T-helper 2 cell treated with Interferon-gamma antibody and Interleukin-4, amounts not matched to agents 5 μg/mL and 100 μg/mL, for 36 hours (primary cell): ENCODE measurements at regions not wholly inside any gene's neighbourhood (a gene's known extent, or its start where the extent isn't known, plus 50 kb on each side); places are given as distances from the start of the nearest gene placed in this dataset.

Source experiments
- DNase-seq: peaks from one replicate; pipeline ENCODE4 v3.0.0; 2021; ENCODE audit warnings: low spot score
- H3K27ac Mint-ChIP-seq: one replicate; pipeline ENCODE4 v1.8.0; 2021; ENCODE audit warnings: mild to moderate bottlenecking, mixed read lengths
- H3K27me3 Mint-ChIP-seq: one replicate; pipeline ENCODE4 v1.8.0; 2021; ENCODE audit warnings: low read depth, mixed read lengths
- H3K36me3 Mint-ChIP-seq: one replicate; pipeline ENCODE4 v1.8.0; 2021; ENCODE audit warnings: low read depth, mixed read lengths
- H3K4me1 Mint-ChIP-seq: one replicate; pipeline ENCODE4 v1.8.0; 2021; ENCODE audit warnings: low read depth, mixed read lengths
- H3K4me3 Mint-ChIP-seq: one replicate; pipeline ENCODE4 v1.8.0; 2022; ENCODE audit warnings: mild to moderate bottlenecking, moderate library complexity, mixed read lengths
- H3K9me3 Mint-ChIP-seq: one replicate; pipeline ENCODE4 v1.8.0; 2021; ENCODE audit warnings: mixed read lengths

GRCh38 chr11:103676413-103676812, 360.0 kb upstream of the DDI1 start:
- DNase-seq: no peak
- H3K4me3 Mint-ChIP-seq: no peak overlapping the region
- H3K27me3 Mint-ChIP-seq: no peaks in the 10 kb centered on the region
- no peak overlapping the region for H3K27ac Mint-ChIP-seq
- no peaks in the 10 kb centered on the region for H3K9me3 Mint-ChIP-seq
- no peaks in the 10 kb centered on the region for H3K36me3 Mint-ChIP-seq
- H3K4me1 Mint-ChIP-seq: no peaks in the 10 kb centered on the region

- DNase-seq: no peak
- H3K36me3 Mint-ChIP-seq: no peaks in the 10 kb centered on the region
- H3K4me1 Mint-ChIP-seq: peaks cover 4% of the 10 kb centered on the region
- H3K9me3 Mint-ChIP-seq: no peaks in the 10 kb centered on the region
- H3K4me3 Mint-ChIP-seq: no peak overlapping the region
- no peaks in the 10 kb centered on the region for H3K27me3 Mint-ChIP-seq
- H3K27ac Mint-ChIP-seq: no peak overlapping the region
These were observed 355.6 kb upstream of the DDI1 start for GRCh38 chr11:103680826-103681225.

GRCh38 chr11:103681855-103682254, 354.6 kb upstream of the DDI1 start:
- no peaks in the 10 kb centered on the region for H3K36me3 Mint-ChIP-seq
- no peaks in the 10 kb centered on the region for H3K9me3 Mint-ChIP-seq
- no peak overlapping the region for H3K27ac Mint-ChIP-seq
- H3K4me3 Mint-ChIP-seq: no peak overlapping the region
- peaks cover 4% of the 10 kb centered on the region for H3K4me1 Mint-ChIP-seq
- DNase-seq: no peak
- H3K27me3 Mint-ChIP-seq: no peaks in the 10 kb centered on the region

- no peak overlapping the region for H3K27ac Mint-ChIP-seq
- H3K36me3 Mint-ChIP-seq: no peaks in the 10 kb centered on the region
- no peaks in the 10 kb centered on the region for H3K27me3 Mint-ChIP-seq
- peak; percentile 12 for DNase-seq
- no peak overlapping the region for H3K4me3 Mint-ChIP-seq
- no peaks in the 10 kb centered on the region for H3K9me3 Mint-ChIP-seq
- peaks cover 4% of the 10 kb centered on the region for H3K4me1 Mint-ChIP-seq
These were observed 353.9 kb upstream of the DDI1 start for GRCh38 chr11:103682318-103683184.

GRCh38 chr11:103683576-103683975, 352.9 kb upstream of the DDI1 start:
- Mint-ChIP-seq H3K9me3 (no peaks in the 10 kb centered on the region), H3K27ac (no peak overlapping the region), H3K4me3 (no peak overlapping the region), H3K4me1 (peaks cover 4% of the 10 kb centered on the region), H3K36me3 (no peaks in the 10 kb centered on the region), H3K27me3 (no peaks in the 10 kb centered on the region)
- DNase-seq: no peak

GRCh38 chr11:103688924-103689323, 347.5 kb upstream of the DDI1 start:
- Mint-ChIP-seq H3K27ac (no peak overlapping the region), H3K9me3 (no peaks in the 10 kb centered on the region), H3K36me3 (no peaks in the 10 kb centered on the region), H3K27me3 (no peaks in the 10 kb centered on the region), H3K4me1 (no peaks in the 10 kb centered on the region), H3K4me3 (no peak overlapping the region)
- no peak for DNase-seq

GRCh38 chr11:103690356-103690755, 346.1 kb upstream of the DDI1 start:
- H3K4me3 Mint-ChIP-seq: no peak overlapping the region
- no peaks in the 10 kb centered on the region for H3K27me3 Mint-ChIP-seq
- H3K9me3 Mint-ChIP-seq: no peaks in the 10 kb centered on the region
- H3K27ac Mint-ChIP-seq: no peak overlapping the region
- no peaks in the 10 kb centered on the region for H3K4me1 Mint-ChIP-seq
- H3K36me3 Mint-ChIP-seq: no peaks in the 10 kb centered on the region
- DNase-seq: no peak

- no peak overlapping the region for H3K27ac Mint-ChIP-seq
- no peaks in the 10 kb centered on the region for H3K27me3 Mint-ChIP-seq
- no peaks in the 10 kb centered on the region for H3K4me1 Mint-ChIP-seq
- no peak for DNase-seq
- H3K36me3 Mint-ChIP-seq: no peaks in the 10 kb centered on the region
- no peak overlapping the region for H3K4me3 Mint-ChIP-seq
- no peaks in the 10 kb centered on the region for H3K9me3 Mint-ChIP-seq
These were observed 340.3 kb upstream of the DDI1 start for GRCh38 chr11:103696123-103696522.

GRCh38 chr11:103699216-103699615, 337.2 kb upstream of the DDI1 start:
- DNase-seq: no peak
- no peaks in the 10 kb centered on the region for H3K36me3 Mint-ChIP-seq
- H3K4me3 Mint-ChIP-seq: no peak overlapping the region
- H3K9me3 Mint-ChIP-seq: no peaks in the 10 kb centered on the region
- H3K27me3 Mint-ChIP-seq: no peaks in the 10 kb centered on the region
- H3K4me1 Mint-ChIP-seq: no peaks in the 10 kb centered on the region
- H3K27ac Mint-ChIP-seq: no peak overlapping the region

DNA sequence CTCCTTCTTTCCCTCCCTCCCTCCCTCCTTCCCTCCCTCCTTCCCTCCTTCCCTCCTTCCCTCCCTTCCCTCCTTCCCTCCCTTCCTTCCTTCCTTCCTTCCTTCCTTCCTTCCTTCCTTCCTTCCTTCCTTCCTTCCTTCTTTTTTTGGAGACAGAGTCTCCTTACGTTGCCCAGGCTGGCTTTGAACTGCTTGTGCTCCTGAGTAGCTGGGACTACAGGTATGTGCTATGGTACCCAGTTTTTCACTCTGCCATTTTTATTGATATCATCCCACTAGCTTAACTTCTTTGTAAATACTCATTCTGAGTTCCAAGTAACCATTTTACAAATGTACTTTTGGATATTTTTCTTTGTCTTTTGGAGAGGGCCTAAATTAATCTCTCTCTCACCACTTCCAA, 336.8 kb upstream of the DDI1 start:
- no peaks in the 10 kb centered on the region for H3K9me3 Mint-ChIP-seq
- no peak overlapping the region for H3K27ac Mint-ChIP-seq
- no peaks in the 10 kb centered on the region for H3K36me3 Mint-ChIP-seq
- no peaks in the 10 kb centered on the region for H3K4me1 Mint-ChIP-seq
- H3K4me3 Mint-ChIP-seq: no peak overlapping the region
- no peak for DNase-seq
- H3K27me3 Mint-ChIP-seq: no peaks in the 10 kb centered on the region

DNA sequence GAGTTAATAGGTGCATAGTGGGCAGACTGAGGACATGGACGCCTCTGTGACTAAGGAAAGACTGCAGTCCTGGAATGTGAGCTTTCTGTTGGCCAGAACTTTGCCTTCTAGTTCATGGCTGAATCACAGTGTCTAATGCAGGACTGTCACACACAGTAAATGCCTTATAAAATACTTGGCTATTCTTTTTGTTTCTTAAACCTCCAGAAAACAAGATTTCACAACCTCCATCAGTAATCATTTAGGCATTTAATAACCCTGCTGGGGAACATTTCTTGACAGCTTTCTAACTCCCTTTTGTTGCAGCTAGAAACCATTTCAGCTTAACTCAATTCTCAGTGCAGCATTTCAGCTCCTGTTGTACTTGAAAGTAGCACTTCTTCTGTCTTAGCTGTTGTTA, 335.8 kb upstream of the DDI1 start:
- Mint-ChIP-seq H3K4me1 (no peaks in the 10 kb centered on the region), H3K27ac (no peak overlapping the region), H3K27me3 (no peaks in the 10 kb centered on the region), H3K36me3 (no peaks in the 10 kb centered on the region), H3K4me3 (no peak overlapping the region), H3K9me3 (no peaks in the 10 kb centered on the region)
- DNase-seq: no peak

DNA sequence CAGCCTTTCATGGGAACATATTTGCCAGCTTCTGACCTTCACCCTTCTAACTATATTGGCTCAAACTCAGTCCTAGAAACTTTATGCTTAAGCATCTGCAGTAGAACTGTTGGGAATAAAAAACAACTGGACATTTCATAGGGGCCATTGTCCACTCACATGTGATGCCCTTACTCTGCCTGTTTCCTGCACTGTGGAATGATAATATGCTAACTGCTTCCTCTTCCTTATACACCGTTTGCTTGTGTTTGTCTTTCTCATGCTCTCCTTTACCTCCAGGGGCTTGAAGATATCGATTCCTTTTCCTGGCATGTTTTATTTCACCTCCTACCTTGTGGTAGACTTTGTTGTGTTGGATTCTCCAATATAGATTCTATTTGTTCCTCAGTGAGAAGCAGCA, 333.0 kb upstream of the DDI1 start:
- Mint-ChIP-seq H3K4me1 (no peaks in the 10 kb centered on the region), H3K4me3 (no peak overlapping the region), H3K27ac (no peak overlapping the region), H3K36me3 (no peaks in the 10 kb centered on the region), H3K9me3 (no peaks in the 10 kb centered on the region), H3K27me3 (no peaks in the 10 kb centered on the region)
- DNase-seq: no peak

GRCh38 chr11:103703954-103704353, 332.5 kb upstream of the DDI1 start:
- H3K36me3 Mint-ChIP-seq: no peaks in the 10 kb centered on the region
- no peaks in the 10 kb centered on the region for H3K4me1 Mint-ChIP-seq
- H3K4me3 Mint-ChIP-seq: no peak overlapping the region
- H3K27ac Mint-ChIP-seq: no peak overlapping the region
- H3K27me3 Mint-ChIP-seq: no peaks in the 10 kb centered on the region
- DNase-seq: no peak
- H3K9me3 Mint-ChIP-seq: no peaks in the 10 kb centered on the region

- Mint-ChIP-seq H3K36me3 (no peaks in the 10 kb centered on the region), H3K4me3 (no peak overlapping the region), H3K4me1 (no peaks in the 10 kb centered on the region), H3K9me3 (no peaks in the 10 kb centered on the region), H3K27me3 (no peaks in the 10 kb centered on the region), H3K27ac (no peak overlapping the region)
- DNase-seq: no peak
These were observed 330.8 kb upstream of the DDI1 start for GRCh38 chr11:103705642-103706041.

DNA sequence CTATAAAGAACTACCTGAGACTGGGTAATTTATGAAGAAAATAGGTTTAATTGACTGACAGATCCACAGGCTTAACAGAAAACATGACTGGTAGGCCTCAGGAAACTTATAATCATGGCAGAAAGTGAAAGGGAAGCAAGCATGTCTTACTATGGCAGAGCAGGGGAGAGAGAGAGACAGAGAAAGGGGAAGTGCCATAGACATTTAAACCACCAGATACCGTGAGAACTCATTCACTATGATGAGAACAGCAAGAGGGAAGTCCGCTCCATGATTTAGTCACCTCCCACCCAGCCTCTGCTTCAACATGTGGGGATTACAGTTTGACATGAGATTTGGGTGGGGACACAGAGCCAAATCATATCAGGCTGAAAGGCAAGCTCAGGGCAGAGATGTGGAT, 327.1 kb upstream of the DDI1 start:
- no peaks in the 10 kb centered on the region for H3K9me3 Mint-ChIP-seq
- DNase-seq: no peak
- H3K27me3 Mint-ChIP-seq: no peaks in the 10 kb centered on the region
- no peak overlapping the region for H3K27ac Mint-ChIP-seq
- H3K36me3 Mint-ChIP-seq: no peaks in the 10 kb centered on the region
- H3K4me1 Mint-ChIP-seq: no peaks in the 10 kb centered on the region
- H3K4me3 Mint-ChIP-seq: no peak overlapping the region
